GDM1 (cell line): ENCODE measurements at regions not wholly inside any gene's neighbourhood (a gene's known extent, or its start where the extent isn't known, plus 50 kb on each side); places are given as distances from the start of the nearest gene placed in this dataset.

Source experiments
- DNase-seq: peaks from one replicate; lab custom pipeline; 2025; lab: John Stamatoyannopoulos, UW

GRCh38 chr14:98711453-98711852 is 560.5 kb downstream of the BCL11B start:
- no peak for DNase-seq

GRCh38 chr14:98714626-98715425 is 557.2 kb downstream of the BCL11B start:
- no peak for DNase-seq

GRCh38 chr14:98716133-98716532 is 555.9 kb downstream of the BCL11B start:
- DNase-seq: no peak

- DNase-seq: no peak
Measured at GRCh38 chr14:98721061-98721460, 550.9 kb downstream of the BCL11B start.

GRCh38 chr14:98724734-98725133 is 547.3 kb downstream of the BCL11B start:
- DNase-seq: no peak

GRCh38 chr14:98725191-98725590 is 546.8 kb downstream of the BCL11B start:
- DNase-seq: no peak

GRCh38 chr14:98725676-98726075 is 546.3 kb downstream of the BCL11B start:
- no peak for DNase-seq

- no peak for DNase-seq
Measured at GRCh38 chr14:98726585-98727405, 545.2 kb downstream of the BCL11B start.

- no peak for DNase-seq
Measured at GRCh38 chr14:98728024-98728423, 544.0 kb downstream of the BCL11B start.

GRCh38 chr14:98728836-98729235 is 543.2 kb downstream of the BCL11B start:
- no peak for DNase-seq

- DNase-seq: no peak
Measured at GRCh38 chr14:98731286-98731685, 540.7 kb downstream of the BCL11B start.

GRCh38 chr14:98731701-98732100 is 540.3 kb downstream of the BCL11B start:
- no peak for DNase-seq

GRCh38 chr14:98733536-98733935 is 538.5 kb downstream of the BCL11B start:
- no peak for DNase-seq

GRCh38 chr14:98736701-98737338 is 535.2 kb downstream of the BCL11B start:
- DNase-seq: no peak

- no peak for DNase-seq
Measured at GRCh38 chr14:98741523-98741922, 530.5 kb downstream of the BCL11B start.

- no peak for DNase-seq
Measured at GRCh38 chr14:98742001-98742400, 530.0 kb downstream of the BCL11B start.

- DNase-seq: no peak
Measured at GRCh38 chr14:98743536-98743935, 528.5 kb downstream of the BCL11B start.

GRCh38 chr14:98748966-98749365 is 523.0 kb downstream of the BCL11B start:
- no peak for DNase-seq

- DNase-seq: no peak
Measured at GRCh38 chr14:98751110-98751509, 520.9 kb downstream of the BCL11B start.

GRCh38 chr14:98752660-98753059 is 519.3 kb downstream of the BCL11B start:
- no peak for DNase-seq

GRCh38 chr14:98754343-98755020 is 517.5 kb downstream of the BCL11B start:
- DNase-seq: no peak

GRCh38 chr14:98756749-98757148 is 515.2 kb downstream of the BCL11B start:
- DNase-seq: no peak
